GM23338 (cell line): ENCODE measurements at regions not wholly inside any gene's neighbourhood (a gene's known extent, or its start where the extent isn't known, plus 50 kb on each side); places are given as distances from the start of the nearest gene placed in this dataset.
A peak's percentile ranks its signal among the peaks of the same experiment; 100 is the strongest.

Source experiments
- ATAC-seq: fragments of 200-7000 bp; cut with Tn5 transposase; 3 replicates; pipeline ENCODE4 v1.9.1; 2020
- DNase-seq: peaks from one replicate; pipeline ENCODE4 v3.0.0-alpha.2; 2015; ENCODE audit warnings: low spot score
- H2AFZ ChIP-seq: fragments of 200-600 bp; sonication (generic); 2 replicates; pipeline ENCODE4 v1.8.0; 2016; ENCODE audit warnings: antibody characterized with exemption, mild to moderate bottlenecking, moderate library complexity
- H3F3A ChIP-seq: fragments of 200-600 bp; sonication (generic); replicated peaks from 2 replicates; pipeline ENCODE4 v1.8.0; 2017; ENCODE audit warnings: antibody characterized with exemption, mixed run types, low read depth
- H3K27ac ChIP-seq: fragments of 200-600 bp; sonication (generic); 2 replicates; pipeline ENCODE4 v1.6.1; 2016; ENCODE audit warnings: low read depth
- H3K27me3 ChIP-seq: fragments of 200-600 bp; sonication (generic); 2 replicates; pipeline ENCODE4 v1.8.0; 2016; ENCODE audit warnings: mild to moderate bottlenecking, mixed run types, moderate library complexity; ENCODE audit not compliant: insufficient read depth
- H3K36me3 ChIP-seq: fragments of 200-600 bp; sonication (generic); 2 replicates; pipeline ENCODE4 v1.8.0; 2016; ENCODE audit warnings: mild to moderate bottlenecking; ENCODE audit not compliant: insufficient read depth
- H3K4me1 ChIP-seq: fragments of 200-600 bp; sonication (generic); 2 replicates; pipeline ENCODE4 v1.8.0; 2016; ENCODE audit warnings: mild to moderate bottlenecking, moderate library complexity; ENCODE audit not compliant: insufficient read depth
- H3K4me2 ChIP-seq: fragments of 200-600 bp; sonication (generic); 2 replicates; pipeline ENCODE4 v1.7.1; 2017; ENCODE audit warnings: mixed run types
- H3K4me3 ChIP-seq: fragments of 200-600 bp; sonication (generic); 2 replicates; pipeline ENCODE4 v1.6.1; 2016; ENCODE audit warnings: mixed run types
- H3K79me2 ChIP-seq: fragments of 200-600 bp; sonication (generic); replicated peaks from 2 replicates; pipeline ENCODE4 v1.8.0; 2017; ENCODE audit warnings: mild to moderate bottlenecking; ENCODE audit not compliant: insufficient read depth
- H3K9me2 ChIP-seq: fragments of 200-600 bp; sonication (generic); 2 replicates; pipeline ENCODE4 v1.8.0; 2017; ENCODE audit not compliant: insufficient read depth
- H4K20me1 ChIP-seq: fragments of 200-600 bp; sonication (generic); replicated peaks from 2 replicates; pipeline ENCODE4 v1.8.0; 2017; ENCODE audit warnings: mild to moderate bottlenecking; ENCODE audit not compliant: insufficient read depth
- H3K27ac Mint-ChIP-seq: 2 replicates; pipeline ENCODE4 v1.8.0; 2020; ENCODE audit warnings: inconsistent platforms, mild to moderate bottlenecking, moderate library complexity, mixed read lengths
- H3K27me3 Mint-ChIP-seq: 3 replicates; pipeline ENCODE4 v1.8.0; 2022; ENCODE audit warnings: low read depth, mild to moderate bottlenecking, moderate library complexity, mixed read lengths, inconsistent platforms; ENCODE audit not compliant: insufficient read depth, poor library complexity
- H3K36me3 Mint-ChIP-seq: 3 replicates; pipeline ENCODE4 v1.8.0; 2021; ENCODE audit warnings: low read depth, mild to moderate bottlenecking, inconsistent platforms, moderate library complexity, mixed read lengths
- H3K4me1 Mint-ChIP-seq: 3 replicates; pipeline ENCODE4 v1.8.0; 2020; ENCODE audit warnings: mild to moderate bottlenecking, inconsistent platforms, mixed read lengths
- H3K4me3 Mint-ChIP-seq: 3 replicates; pipeline ENCODE4 v1.8.0; 2021; ENCODE audit warnings: moderate library complexity, mild to moderate bottlenecking, inconsistent platforms, mixed read lengths
- H3K9me3 Mint-ChIP-seq: 3 replicates; pipeline ENCODE4 v1.8.0; 2020; ENCODE audit warnings: moderate library complexity, mild to moderate bottlenecking, inconsistent platforms, mixed read lengths
- CREB1 ChIP-seq: fragments of 250-450 bp; sonication (Bioruptor Pico); IDR thresholded peaks from 2 replicates; pipeline ENCODE4 v1.5.0; 2020; ENCODE audit warnings: low read depth, mild to moderate bottlenecking, moderate library complexity
- EZH2 ChIP-seq: fragments of 200-600 bp; sonication (generic); IDR thresholded peaks from one replicate; pipeline ENCODE4 v1.8.0; 2017; ENCODE audit warnings: antibody characterized with exemption, mild to moderate bottlenecking, low read depth; ENCODE audit not compliant: unreplicated experiment
- EZH2phosphoT487 ChIP-seq: fragments of 200-600 bp; sonication (generic); IDR thresholded peaks from one replicate; pipeline ENCODE4 v1.8.1; 2018; ENCODE audit warnings: antibody characterized with exemption; ENCODE audit not compliant: unreplicated experiment
- JUNB ChIP-seq: IDR thresholded peaks from one replicate; pipeline ENCODE4 v1.6.1; 2016; ENCODE audit warnings: antibody characterized with exemption; ENCODE audit not compliant: unreplicated experiment
- NANOG ChIP-seq: IDR thresholded peaks from 2 replicates; pipeline ENCODE4 v1.6.1; 2016; ENCODE audit warnings: antibody characterized with exemption, borderline replicate concordance
- POLR2AphosphoS5 ChIP-seq: IDR thresholded peaks from 2 replicates; pipeline ENCODE4 v1.6.1; 2016; ENCODE audit warnings: antibody characterized with exemption, low read depth
- STAT1 ChIP-seq: IDR thresholded peaks from one replicate; pipeline ENCODE4 v1.6.1; 2016; ENCODE audit warnings: antibody characterized with exemption; ENCODE audit not compliant: unreplicated experiment
- ZNF114 ChIP-seq: fragments of 250-450 bp; sonication (Bioruptor Pico); IDR thresholded peaks from 2 replicates; pipeline ENCODE4 v1.5.0; 2020; ENCODE audit warnings: mild to moderate bottlenecking, moderate library complexity
- ZNF331 ChIP-seq: fragments of 250-450 bp; sonication (Bioruptor Pico); IDR thresholded peaks from 2 replicates; pipeline ENCODE4 v1.5.0; 2020; ENCODE audit warnings: low read depth, mild to moderate bottlenecking, moderate library complexity
- TF ChIP-seq, protein P1 (sequence below): IDR thresholded peaks from one replicate; pipeline ENCODE4 v1.6.1; 2018; ENCODE audit warnings: antibody characterized with exemption; ENCODE audit not compliant: unreplicated experiment
- TF ChIP-seq, protein P2 (sequence below): IDR thresholded peaks from 2 replicates; pipeline ENCODE4 v1.6.1; 2016; ENCODE audit warnings: antibody characterized with exemption
- TF ChIP-seq, protein P3 (sequence below): fragments of 250-450 bp; sonication (Bioruptor Pico); IDR thresholded peaks from 2 replicates; pipeline ENCODE4 v1.5.0; 2020; ENCODE audit warnings: mild to moderate bottlenecking, moderate library complexity
- TF ChIP-seq, protein P4 (sequence below), 2 experiments: fragments of 200-600 bp in 1 of 2; sonication (generic) in 1 of 2; conservative IDR thresholded peaks; 2 replicates each; pipeline versions ENCODE4 v1.5.1 to v1.6.1; 2016 to 2017; ENCODE audit warnings: antibody characterized with exemption in 2 of 2, low read depth in 2 of 2, mild to moderate bottlenecking in 2 of 2, moderate library complexity in 1 of 2

DNA sequence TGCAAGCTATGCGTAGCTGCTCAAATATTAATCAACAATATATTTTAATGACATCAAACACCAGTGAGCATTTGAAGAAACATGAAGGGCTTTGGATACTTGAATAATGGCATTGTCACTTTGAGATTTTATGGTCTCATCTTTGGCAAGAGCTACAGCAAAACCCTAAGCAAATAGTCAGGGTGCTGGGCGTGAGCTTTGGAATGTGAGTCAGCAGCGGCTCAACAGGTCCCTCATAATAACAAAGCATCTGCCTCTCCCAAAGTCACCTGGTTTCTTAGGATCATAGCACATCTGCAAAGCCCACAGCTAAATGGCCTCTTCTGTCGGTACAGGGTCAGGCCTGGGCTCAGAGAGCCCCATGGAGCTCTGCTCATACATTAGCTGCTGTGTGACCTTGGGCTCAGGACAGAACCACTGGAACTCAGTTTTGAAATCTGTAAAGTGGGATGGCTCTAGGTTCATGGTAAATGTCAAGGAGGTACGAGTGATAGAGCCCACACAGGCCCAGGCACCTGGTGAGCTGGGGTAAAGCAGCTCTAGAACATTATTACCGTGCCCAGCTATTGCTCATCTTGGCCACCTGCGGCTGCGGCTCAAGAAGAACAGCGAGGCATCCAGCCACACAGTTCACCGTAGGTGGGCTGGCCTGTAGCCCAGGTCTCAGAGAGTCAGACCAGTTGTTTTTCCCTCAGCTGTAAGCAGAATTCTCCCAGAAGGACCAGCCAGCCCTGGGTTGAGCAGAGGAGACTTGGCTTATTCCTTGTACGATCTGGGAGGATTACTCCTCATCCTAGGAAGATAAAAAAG is 544.5 kb upstream of the CDH11 start:
- Histone ChIP-seq H3K36me3 (no peaks in the 10 kb centered on the region), H2AFZ (peak overlapping the region; percentile 84; the same call in 1 of the 2 replicates), H3K9me2 (peaks cover 3% of the 10 kb centered on the region; the same call in 1 of the 2 replicates), H3K27ac (no peak overlapping the region), H4K20me1 (no peaks in the 10 kb centered on the region), H3K79me2 (no peaks in the 10 kb centered on the region), H3K27me3 (no peaks in the 10 kb centered on the region), H3K4me1 (peaks cover 7% of the 10 kb centered on the region), H3F3A (no peaks in the 10 kb centered on the region), H3K4me3 (no peak overlapping the region), H3K4me2 (no peak overlapping the region)
- H3K4me3 Mint-ChIP-seq = no peak overlapping the region
- no peak for TF ChIP-seq EZH2
- TF ChIP-seq ZNF331 = no peak
- no peak for TF ChIP-seq STAT1
- TF ChIP-seq, protein P1, sequence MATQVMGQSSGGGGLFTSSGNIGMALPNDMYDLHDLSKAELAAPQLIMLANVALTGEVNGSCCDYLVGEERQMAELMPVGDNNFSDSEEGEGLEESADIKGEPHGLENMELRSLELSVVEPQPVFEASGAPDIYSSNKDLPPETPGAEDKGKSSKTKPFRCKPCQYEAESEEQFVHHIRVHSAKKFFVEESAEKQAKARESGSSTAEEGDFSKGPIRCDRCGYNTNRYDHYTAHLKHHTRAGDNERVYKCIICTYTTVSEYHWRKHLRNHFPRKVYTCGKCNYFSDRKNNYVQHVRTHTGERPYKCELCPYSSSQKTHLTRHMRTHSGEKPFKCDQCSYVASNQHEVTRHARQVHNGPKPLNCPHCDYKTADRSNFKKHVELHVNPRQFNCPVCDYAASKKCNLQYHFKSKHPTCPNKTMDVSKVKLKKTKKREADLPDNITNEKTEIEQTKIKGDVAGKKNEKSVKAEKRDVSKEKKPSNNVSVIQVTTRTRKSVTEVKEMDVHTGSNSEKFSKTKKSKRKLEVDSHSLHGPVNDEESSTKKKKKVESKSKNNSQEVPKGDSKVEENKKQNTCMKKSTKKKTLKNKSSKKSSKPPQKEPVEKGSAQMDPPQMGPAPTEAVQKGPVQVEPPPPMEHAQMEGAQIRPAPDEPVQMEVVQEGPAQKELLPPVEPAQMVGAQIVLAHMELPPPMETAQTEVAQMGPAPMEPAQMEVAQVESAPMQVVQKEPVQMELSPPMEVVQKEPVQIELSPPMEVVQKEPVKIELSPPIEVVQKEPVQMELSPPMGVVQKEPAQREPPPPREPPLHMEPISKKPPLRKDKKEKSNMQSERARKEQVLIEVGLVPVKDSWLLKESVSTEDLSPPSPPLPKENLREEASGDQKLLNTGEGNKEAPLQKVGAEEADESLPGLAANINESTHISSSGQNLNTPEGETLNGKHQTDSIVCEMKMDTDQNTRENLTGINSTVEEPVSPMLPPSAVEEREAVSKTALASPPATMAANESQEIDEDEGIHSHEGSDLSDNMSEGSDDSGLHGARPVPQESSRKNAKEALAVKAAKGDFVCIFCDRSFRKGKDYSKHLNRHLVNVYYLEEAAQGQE = no peak
- no peak for TF ChIP-seq CREB1 (CRISPR knock-in tag)
- TF ChIP-seq EZH2phosphoT487 = no peak
- TF ChIP-seq, protein P2, sequence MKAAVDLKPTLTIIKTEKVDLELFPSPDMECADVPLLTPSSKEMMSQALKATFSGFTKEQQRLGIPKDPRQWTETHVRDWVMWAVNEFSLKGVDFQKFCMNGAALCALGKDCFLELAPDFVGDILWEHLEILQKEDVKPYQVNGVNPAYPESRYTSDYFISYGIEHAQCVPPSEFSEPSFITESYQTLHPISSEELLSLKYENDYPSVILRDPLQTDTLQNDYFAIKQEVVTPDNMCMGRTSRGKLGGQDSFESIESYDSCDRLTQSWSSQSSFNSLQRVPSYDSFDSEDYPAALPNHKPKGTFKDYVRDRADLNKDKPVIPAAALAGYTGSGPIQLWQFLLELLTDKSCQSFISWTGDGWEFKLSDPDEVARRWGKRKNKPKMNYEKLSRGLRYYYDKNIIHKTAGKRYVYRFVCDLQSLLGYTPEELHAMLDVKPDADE = no peak
- TF ChIP-seq ZNF114 (CRISPR knock-in tag) = no peak
- TF ChIP-seq, protein P3, sequence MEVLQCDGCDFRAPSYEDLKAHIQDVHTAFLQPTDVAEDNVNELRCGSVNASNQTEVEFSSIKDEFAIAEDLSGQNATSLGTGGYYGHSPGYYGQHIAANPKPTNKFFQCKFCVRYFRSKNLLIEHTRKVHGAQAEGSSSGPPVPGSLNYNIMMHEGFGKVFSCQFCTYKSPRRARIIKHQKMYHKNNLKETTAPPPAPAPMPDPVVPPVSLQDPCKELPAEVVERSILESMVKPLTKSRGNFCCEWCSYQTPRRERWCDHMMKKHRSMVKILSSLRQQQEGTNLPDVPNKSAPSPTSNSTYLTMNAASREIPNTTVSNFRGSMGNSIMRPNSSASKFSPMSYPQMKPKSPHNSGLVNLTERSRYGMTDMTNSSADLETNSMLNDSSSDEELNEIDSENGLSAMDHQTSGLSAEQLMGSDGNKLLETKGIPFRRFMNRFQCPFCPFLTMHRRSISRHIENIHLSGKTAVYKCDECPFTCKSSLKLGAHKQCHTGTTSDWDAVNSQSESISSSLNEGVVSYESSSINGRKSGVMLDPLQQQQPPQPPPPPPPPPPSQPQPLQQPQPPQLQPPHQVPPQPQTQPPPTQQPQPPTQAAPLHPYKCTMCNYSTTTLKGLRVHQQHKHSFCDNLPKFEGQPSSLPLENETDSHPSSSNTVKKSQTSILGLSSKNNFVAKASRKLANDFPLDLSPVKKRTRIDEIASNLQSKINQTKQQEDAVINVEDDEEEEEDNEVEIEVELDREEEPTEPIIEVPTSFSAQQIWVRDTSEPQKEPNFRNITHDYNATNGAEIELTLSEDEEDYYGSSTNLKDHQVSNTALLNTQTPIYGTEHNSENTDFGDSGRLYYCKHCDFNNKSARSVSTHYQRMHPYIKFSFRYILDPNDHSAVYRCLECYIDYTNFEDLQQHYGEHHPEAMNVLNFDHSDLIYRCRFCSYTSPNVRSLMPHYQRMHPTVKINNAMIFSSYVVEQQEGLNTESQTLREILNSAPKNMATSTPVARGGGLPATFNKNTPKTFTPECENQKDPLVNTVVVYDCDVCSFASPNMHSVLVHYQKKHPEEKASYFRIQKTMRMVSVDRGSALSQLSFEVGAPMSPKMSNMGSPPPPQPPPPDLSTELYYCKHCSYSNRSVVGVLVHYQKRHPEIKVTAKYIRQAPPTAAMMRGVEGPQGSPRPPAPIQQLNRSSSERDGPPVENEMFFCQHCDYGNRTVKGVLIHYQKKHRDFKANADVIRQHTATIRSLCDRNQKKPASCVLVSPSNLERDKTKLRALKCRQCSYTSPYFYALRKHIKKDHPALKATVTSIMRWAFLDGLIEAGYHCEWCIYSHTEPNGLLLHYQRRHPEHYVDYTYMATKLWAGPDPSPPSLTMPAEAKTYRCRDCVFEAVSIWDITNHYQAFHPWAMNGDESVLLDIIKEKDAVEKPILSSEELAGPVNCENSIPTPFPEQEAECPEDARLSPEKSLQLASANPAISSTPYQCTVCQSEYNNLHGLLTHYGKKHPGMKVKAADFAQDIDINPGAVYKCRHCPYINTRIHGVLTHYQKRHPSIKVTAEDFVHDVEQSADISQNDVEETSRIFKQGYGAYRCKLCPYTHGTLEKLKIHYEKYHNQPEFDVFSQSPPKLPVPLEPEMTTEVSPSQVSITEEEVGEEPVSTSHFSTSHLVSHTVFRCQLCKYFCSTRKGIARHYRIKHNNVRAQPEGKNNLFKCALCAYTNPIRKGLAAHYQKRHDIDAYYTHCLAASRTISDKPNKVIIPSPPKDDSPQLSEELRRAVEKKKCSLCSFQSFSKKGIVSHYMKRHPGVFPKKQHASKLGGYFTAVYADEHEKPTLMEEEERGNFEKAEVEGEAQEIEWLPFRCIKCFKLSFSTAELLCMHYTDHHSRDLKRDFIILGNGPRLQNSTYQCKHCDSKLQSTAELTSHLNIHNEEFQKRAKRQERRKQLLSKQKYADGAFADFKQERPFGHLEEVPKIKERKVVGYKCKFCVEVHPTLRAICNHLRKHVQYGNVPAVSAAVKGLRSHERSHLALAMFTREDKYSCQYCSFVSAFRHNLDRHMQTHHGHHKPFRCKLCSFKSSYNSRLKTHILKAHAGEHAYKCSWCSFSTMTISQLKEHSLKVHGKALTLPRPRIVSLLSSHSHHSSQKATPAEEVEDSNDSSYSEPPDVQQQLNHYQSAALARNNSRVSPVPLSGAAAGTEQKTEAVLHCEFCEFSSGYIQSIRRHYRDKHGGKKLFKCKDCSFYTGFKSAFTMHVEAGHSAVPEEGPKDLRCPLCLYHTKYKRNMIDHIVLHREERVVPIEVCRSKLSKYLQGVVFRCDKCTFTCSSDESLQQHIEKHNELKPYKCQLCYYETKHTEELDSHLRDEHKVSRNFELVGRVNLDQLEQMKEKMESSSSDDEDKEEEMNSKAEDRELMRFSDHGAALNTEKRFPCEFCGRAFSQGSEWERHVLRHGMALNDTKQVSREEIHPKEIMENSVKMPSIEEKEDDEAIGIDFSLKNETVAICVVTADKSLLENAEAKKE (CRISPR knock-in tag) = no peak
- TF ChIP-seq, protein P4, sequence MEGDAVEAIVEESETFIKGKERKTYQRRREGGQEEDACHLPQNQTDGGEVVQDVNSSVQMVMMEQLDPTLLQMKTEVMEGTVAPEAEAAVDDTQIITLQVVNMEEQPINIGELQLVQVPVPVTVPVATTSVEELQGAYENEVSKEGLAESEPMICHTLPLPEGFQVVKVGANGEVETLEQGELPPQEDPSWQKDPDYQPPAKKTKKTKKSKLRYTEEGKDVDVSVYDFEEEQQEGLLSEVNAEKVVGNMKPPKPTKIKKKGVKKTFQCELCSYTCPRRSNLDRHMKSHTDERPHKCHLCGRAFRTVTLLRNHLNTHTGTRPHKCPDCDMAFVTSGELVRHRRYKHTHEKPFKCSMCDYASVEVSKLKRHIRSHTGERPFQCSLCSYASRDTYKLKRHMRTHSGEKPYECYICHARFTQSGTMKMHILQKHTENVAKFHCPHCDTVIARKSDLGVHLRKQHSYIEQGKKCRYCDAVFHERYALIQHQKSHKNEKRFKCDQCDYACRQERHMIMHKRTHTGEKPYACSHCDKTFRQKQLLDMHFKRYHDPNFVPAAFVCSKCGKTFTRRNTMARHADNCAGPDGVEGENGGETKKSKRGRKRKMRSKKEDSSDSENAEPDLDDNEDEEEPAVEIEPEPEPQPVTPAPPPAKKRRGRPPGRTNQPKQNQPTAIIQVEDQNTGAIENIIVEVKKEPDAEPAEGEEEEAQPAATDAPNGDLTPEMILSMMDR (conservative IDR thresholded peaks at IDR 0.05; ENCODE audit: low read depth in 2 of 2) = no peak
- no peak for TF ChIP-seq JUNB
- no peak for TF ChIP-seq POLR2AphosphoS5
- no peak for TF ChIP-seq NANOG
- H3K36me3 Mint-ChIP-seq = peaks cover 4% of the 10 kb centered on the region; the same call in 1 of the 3 replicates
- no peak overlapping the region for H3K27ac Mint-ChIP-seq
- H3K27me3 Mint-ChIP-seq = no peaks in the 10 kb centered on the region
- ATAC-seq (peak; percentile 54), DNase-seq (peak; percentile 19)
- H3K9me3 Mint-ChIP-seq = peaks cover 9% of the 10 kb centered on the region
- peaks cover 13% of the 10 kb centered on the region for H3K4me1 Mint-ChIP-seq
